ENCODE measurements at regions not wholly inside any gene's neighbourhood (a gene's known extent, or its start where the extent isn't known, plus 50 kb on each side); places are given as distances from the start of the nearest gene placed in this dataset.

GRCh38 chr3:152621006-152621868 is 213.7 kb upstream of the P2RY1 start:
- Histone ChIP-seq H3T11ph (ENCODE audit: low read length) (no peak overlapping the region), H4K91ac (ENCODE audit: insufficient read length, low read depth, low read length) (no peak overlapping the region), H2AK5ac (ENCODE audit: insufficient read length, low read length) (no peak overlapping the region), H3K18ac (ENCODE audit: insufficient read length, low read depth, low read length) (no peak overlapping the region), H4K8ac (replicated peaks; ENCODE audit: insufficient read length, low read depth, low read length) (no peak overlapping the region), H4K20me1 (ENCODE audit: control insufficient read depth, insufficient read depth, insufficient read length) (no peaks in the 10 kb centered on the region), H3K23me2 (ENCODE audit: insufficient read length, low read depth, low read length, poor library complexity, severe bottlenecking) (no peaks in the 10 kb centered on the region), H3K14ac (ENCODE audit: insufficient read depth, low read length) (no peak overlapping the region), H2AFZ (ENCODE audit: low read length) (no peak overlapping the region), H2BK120ac (ENCODE audit: low read depth, low read length, poor library complexity, severe bottlenecking) (no peak overlapping the region), H3K79me2 (ENCODE audit: insufficient read depth, low read length) (no peaks in the 10 kb centered on the region), H3K27ac (ENCODE audit: insufficient read length, low read depth, low read length) (no peak overlapping the region), H3K23ac (ENCODE audit: insufficient read length, low read depth, low read length) (no peak overlapping the region), H2BK15ac (ENCODE audit: low read depth, low read length) (no peak overlapping the region), H3K56ac (ENCODE audit: insufficient read length, low read depth, low read length) (no peak overlapping the region), H3K4ac (ENCODE audit: low read depth, low read length) (no peak overlapping the region), H3K4me2 (ENCODE audit: insufficient read depth, insufficient read length, low read length) (no peak overlapping the region), H2BK5ac (ENCODE audit: insufficient read length, low read length) (no peak overlapping the region), H2BK20ac (ENCODE audit: low read depth, low read length, poor library complexity, severe bottlenecking) (no peak overlapping the region), H3K79me1 (ENCODE audit: insufficient read depth, low read depth, low read length, poor library complexity, severe bottlenecking) (no peaks in the 10 kb centered on the region), H2BK12ac (ENCODE audit: insufficient read length, low read depth, low read length) (no peak overlapping the region), H3K9me3 (ENCODE audit: control insufficient read depth, low read depth, low read length) (no peaks in the 10 kb centered on the region), H3K4me1 (ENCODE audit: insufficient read depth, low read length) (peaks cover 5% of the 10 kb centered on the region), H3K27me3 (ENCODE audit: insufficient read depth, low read length) (no peaks in the 10 kb centered on the region), H3K9ac (ENCODE audit: extremely low read depth, insufficient read length, low read length) (no peak overlapping the region), H4K5ac (ENCODE audit: insufficient read length, low read depth, low read length) (no peak overlapping the region)
- no peak for TF ChIP-seq CTCF (conservative IDR thresholded peaks at IDR 0.05)
- no peak overlapping the region for H3K4me3 Mint-ChIP-seq
- H3K36me3 Mint-ChIP-seq (ENCODE audit: insufficient read depth in 1 of 3, low read depth in 3 of 3), result no peaks in the 10 kb centered on the region
- H3K4me1 Mint-ChIP-seq, result peaks cover 13 to 18% of the 10 kb centered on the region in 2 experiments
- no peak for DNase-seq
- no peaks in the 10 kb centered on the region for H3K27me3 Mint-ChIP-seq (ENCODE audit: low read depth)
- no peaks in the 10 kb centered on the region for H3K9me3 Mint-ChIP-seq
- no CpG with 5 or more reads among the region's 8 CpGs for WGBS (ENCODE audit: extremely low coverage, insufficient read length, low lambda C conversion rate)
- H3K27ac Mint-ChIP-seq, result peak overlapping the region in 1 of 3 experiments; percentile 45; a peak in 1 of 7 replicates

All from H9 (cell line).